GM23338 (cell line): ENCODE measurements at regions not wholly inside any gene's neighbourhood (a gene's known extent, or its start where the extent isn't known, plus 50 kb on each side); places are given as distances from the start of the nearest gene placed in this dataset.

Experiments used
- ATAC-seq: fragments of 200-7000 bp; cut with Tn5 transposase; 3 replicates; pipeline ENCODE4 v1.9.1; 2020
- DNase-seq: peaks from one replicate; pipeline ENCODE4 v3.0.0-alpha.2; 2015; ENCODE audit warnings: low spot score
- H2AFZ ChIP-seq: fragments of 200-600 bp; sonication (generic); 2 replicates; pipeline ENCODE4 v1.8.0; 2016; ENCODE audit warnings: antibody characterized with exemption, mild to moderate bottlenecking, moderate library complexity
- H3F3A ChIP-seq: fragments of 200-600 bp; sonication (generic); replicated peaks from 2 replicates; pipeline ENCODE4 v1.8.0; 2017; ENCODE audit warnings: antibody characterized with exemption, mixed run types, low read depth
- H3K27ac ChIP-seq: fragments of 200-600 bp; sonication (generic); 2 replicates; pipeline ENCODE4 v1.6.1; 2016; ENCODE audit warnings: low read depth
- H3K27me3 ChIP-seq: fragments of 200-600 bp; sonication (generic); 2 replicates; pipeline ENCODE4 v1.8.0; 2016; ENCODE audit warnings: mild to moderate bottlenecking, mixed run types, moderate library complexity; ENCODE audit not compliant: insufficient read depth
- H3K36me3 ChIP-seq: fragments of 200-600 bp; sonication (generic); 2 replicates; pipeline ENCODE4 v1.8.0; 2016; ENCODE audit warnings: mild to moderate bottlenecking; ENCODE audit not compliant: insufficient read depth
- H3K4me1 ChIP-seq: fragments of 200-600 bp; sonication (generic); 2 replicates; pipeline ENCODE4 v1.8.0; 2016; ENCODE audit warnings: mild to moderate bottlenecking, moderate library complexity; ENCODE audit not compliant: insufficient read depth
- H3K4me2 ChIP-seq: fragments of 200-600 bp; sonication (generic); 2 replicates; pipeline ENCODE4 v1.7.1; 2017; ENCODE audit warnings: mixed run types
- H3K4me3 ChIP-seq: fragments of 200-600 bp; sonication (generic); 2 replicates; pipeline ENCODE4 v1.6.1; 2016; ENCODE audit warnings: mixed run types
- H3K79me2 ChIP-seq: fragments of 200-600 bp; sonication (generic); replicated peaks from 2 replicates; pipeline ENCODE4 v1.8.0; 2017; ENCODE audit warnings: mild to moderate bottlenecking; ENCODE audit not compliant: insufficient read depth
- H3K9me2 ChIP-seq: fragments of 200-600 bp; sonication (generic); 2 replicates; pipeline ENCODE4 v1.8.0; 2017; ENCODE audit not compliant: insufficient read depth
- H4K20me1 ChIP-seq: fragments of 200-600 bp; sonication (generic); replicated peaks from 2 replicates; pipeline ENCODE4 v1.8.0; 2017; ENCODE audit warnings: mild to moderate bottlenecking; ENCODE audit not compliant: insufficient read depth
- H3K27ac Mint-ChIP-seq: 2 replicates; pipeline ENCODE4 v1.8.0; 2020; ENCODE audit warnings: inconsistent platforms, mild to moderate bottlenecking, moderate library complexity, mixed read lengths
- H3K27me3 Mint-ChIP-seq: 3 replicates; pipeline ENCODE4 v1.8.0; 2022; ENCODE audit warnings: low read depth, mild to moderate bottlenecking, moderate library complexity, mixed read lengths, inconsistent platforms; ENCODE audit not compliant: insufficient read depth, poor library complexity
- H3K36me3 Mint-ChIP-seq: 3 replicates; pipeline ENCODE4 v1.8.0; 2021; ENCODE audit warnings: low read depth, mild to moderate bottlenecking, inconsistent platforms, moderate library complexity, mixed read lengths
- H3K4me1 Mint-ChIP-seq: 3 replicates; pipeline ENCODE4 v1.8.0; 2020; ENCODE audit warnings: mild to moderate bottlenecking, inconsistent platforms, mixed read lengths
- H3K4me3 Mint-ChIP-seq: 3 replicates; pipeline ENCODE4 v1.8.0; 2021; ENCODE audit warnings: moderate library complexity, mild to moderate bottlenecking, inconsistent platforms, mixed read lengths
- H3K9me3 Mint-ChIP-seq: 3 replicates; pipeline ENCODE4 v1.8.0; 2020; ENCODE audit warnings: moderate library complexity, mild to moderate bottlenecking, inconsistent platforms, mixed read lengths
- CREB1 ChIP-seq: fragments of 250-450 bp; sonication (Bioruptor Pico); IDR thresholded peaks from 2 replicates; pipeline ENCODE4 v1.5.0; 2020; ENCODE audit warnings: low read depth, mild to moderate bottlenecking, moderate library complexity
- EZH2 ChIP-seq: fragments of 200-600 bp; sonication (generic); IDR thresholded peaks from one replicate; pipeline ENCODE4 v1.8.0; 2017; ENCODE audit warnings: antibody characterized with exemption, mild to moderate bottlenecking, low read depth; ENCODE audit not compliant: unreplicated experiment
- EZH2phosphoT487 ChIP-seq: fragments of 200-600 bp; sonication (generic); IDR thresholded peaks from one replicate; pipeline ENCODE4 v1.8.1; 2018; ENCODE audit warnings: antibody characterized with exemption; ENCODE audit not compliant: unreplicated experiment
- JUNB ChIP-seq: IDR thresholded peaks from one replicate; pipeline ENCODE4 v1.6.1; 2016; ENCODE audit warnings: antibody characterized with exemption; ENCODE audit not compliant: unreplicated experiment
- NANOG ChIP-seq: IDR thresholded peaks from 2 replicates; pipeline ENCODE4 v1.6.1; 2016; ENCODE audit warnings: antibody characterized with exemption, borderline replicate concordance
- POLR2AphosphoS5 ChIP-seq: IDR thresholded peaks from 2 replicates; pipeline ENCODE4 v1.6.1; 2016; ENCODE audit warnings: antibody characterized with exemption, low read depth
- STAT1 ChIP-seq: IDR thresholded peaks from one replicate; pipeline ENCODE4 v1.6.1; 2016; ENCODE audit warnings: antibody characterized with exemption; ENCODE audit not compliant: unreplicated experiment
- ZNF114 ChIP-seq: fragments of 250-450 bp; sonication (Bioruptor Pico); IDR thresholded peaks from 2 replicates; pipeline ENCODE4 v1.5.0; 2020; ENCODE audit warnings: mild to moderate bottlenecking, moderate library complexity
- ZNF331 ChIP-seq: fragments of 250-450 bp; sonication (Bioruptor Pico); IDR thresholded peaks from 2 replicates; pipeline ENCODE4 v1.5.0; 2020; ENCODE audit warnings: low read depth, mild to moderate bottlenecking, moderate library complexity
- TF ChIP-seq, protein P1 (sequence below): IDR thresholded peaks from one replicate; pipeline ENCODE4 v1.6.1; 2018; ENCODE audit warnings: antibody characterized with exemption; ENCODE audit not compliant: unreplicated experiment
- TF ChIP-seq, protein P2 (sequence below), 2 experiments: fragments of 200-600 bp in 1 of 2; sonication (generic) in 1 of 2; conservative IDR thresholded peaks; 2 replicates each; pipeline versions ENCODE4 v1.5.1 to v1.6.1; 2016 to 2017; ENCODE audit warnings: antibody characterized with exemption in 2 of 2, low read depth in 2 of 2, mild to moderate bottlenecking in 2 of 2, moderate library complexity in 1 of 2
- TF ChIP-seq, protein P3 (sequence below): fragments of 250-450 bp; sonication (Bioruptor Pico); IDR thresholded peaks from 2 replicates; pipeline ENCODE4 v1.5.0; 2020; ENCODE audit warnings: mild to moderate bottlenecking, moderate library complexity
- TF ChIP-seq, protein P4 (sequence below): IDR thresholded peaks from 2 replicates; pipeline ENCODE4 v1.6.1; 2016; ENCODE audit warnings: antibody characterized with exemption

DNA sequence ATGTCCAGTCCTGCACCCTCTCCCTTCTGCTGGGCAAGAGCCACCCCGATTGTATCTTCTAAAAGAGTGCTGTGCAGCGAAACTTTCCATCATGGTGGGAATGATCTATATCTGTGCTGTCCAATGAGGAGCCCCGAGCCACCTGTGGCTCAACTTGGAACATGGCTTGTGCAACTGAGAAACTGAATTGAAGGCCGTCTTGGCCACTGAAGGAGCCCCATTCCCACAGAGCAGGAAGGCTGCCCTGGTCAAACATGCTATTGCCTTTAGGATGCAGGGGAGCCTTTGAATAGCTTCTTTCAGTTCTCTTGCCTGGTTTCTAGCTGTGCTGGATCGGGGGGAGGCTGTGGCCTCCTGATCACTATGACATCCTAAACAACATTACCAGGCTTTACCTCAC lies 427.6 kb downstream of the SETD4 start:
- Mint-ChIP-seq H3K27ac (no peak overlapping the region), H3K4me1 (peaks cover 15% of the 10 kb centered on the region), H3K4me3 (no peak overlapping the region), H3K36me3 (no peaks in the 10 kb centered on the region), H3K27me3 (no peaks in the 10 kb centered on the region), H3K9me3 (no peaks in the 10 kb centered on the region)
- TF ChIP-seq ZNF331 = no peak
- TF ChIP-seq, protein P1, sequence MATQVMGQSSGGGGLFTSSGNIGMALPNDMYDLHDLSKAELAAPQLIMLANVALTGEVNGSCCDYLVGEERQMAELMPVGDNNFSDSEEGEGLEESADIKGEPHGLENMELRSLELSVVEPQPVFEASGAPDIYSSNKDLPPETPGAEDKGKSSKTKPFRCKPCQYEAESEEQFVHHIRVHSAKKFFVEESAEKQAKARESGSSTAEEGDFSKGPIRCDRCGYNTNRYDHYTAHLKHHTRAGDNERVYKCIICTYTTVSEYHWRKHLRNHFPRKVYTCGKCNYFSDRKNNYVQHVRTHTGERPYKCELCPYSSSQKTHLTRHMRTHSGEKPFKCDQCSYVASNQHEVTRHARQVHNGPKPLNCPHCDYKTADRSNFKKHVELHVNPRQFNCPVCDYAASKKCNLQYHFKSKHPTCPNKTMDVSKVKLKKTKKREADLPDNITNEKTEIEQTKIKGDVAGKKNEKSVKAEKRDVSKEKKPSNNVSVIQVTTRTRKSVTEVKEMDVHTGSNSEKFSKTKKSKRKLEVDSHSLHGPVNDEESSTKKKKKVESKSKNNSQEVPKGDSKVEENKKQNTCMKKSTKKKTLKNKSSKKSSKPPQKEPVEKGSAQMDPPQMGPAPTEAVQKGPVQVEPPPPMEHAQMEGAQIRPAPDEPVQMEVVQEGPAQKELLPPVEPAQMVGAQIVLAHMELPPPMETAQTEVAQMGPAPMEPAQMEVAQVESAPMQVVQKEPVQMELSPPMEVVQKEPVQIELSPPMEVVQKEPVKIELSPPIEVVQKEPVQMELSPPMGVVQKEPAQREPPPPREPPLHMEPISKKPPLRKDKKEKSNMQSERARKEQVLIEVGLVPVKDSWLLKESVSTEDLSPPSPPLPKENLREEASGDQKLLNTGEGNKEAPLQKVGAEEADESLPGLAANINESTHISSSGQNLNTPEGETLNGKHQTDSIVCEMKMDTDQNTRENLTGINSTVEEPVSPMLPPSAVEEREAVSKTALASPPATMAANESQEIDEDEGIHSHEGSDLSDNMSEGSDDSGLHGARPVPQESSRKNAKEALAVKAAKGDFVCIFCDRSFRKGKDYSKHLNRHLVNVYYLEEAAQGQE = no peak
- TF ChIP-seq JUNB = no peak
- no peak for TF ChIP-seq EZH2phosphoT487
- no peak for TF ChIP-seq STAT1
- no peak for TF ChIP-seq EZH2
- TF ChIP-seq, protein P2, sequence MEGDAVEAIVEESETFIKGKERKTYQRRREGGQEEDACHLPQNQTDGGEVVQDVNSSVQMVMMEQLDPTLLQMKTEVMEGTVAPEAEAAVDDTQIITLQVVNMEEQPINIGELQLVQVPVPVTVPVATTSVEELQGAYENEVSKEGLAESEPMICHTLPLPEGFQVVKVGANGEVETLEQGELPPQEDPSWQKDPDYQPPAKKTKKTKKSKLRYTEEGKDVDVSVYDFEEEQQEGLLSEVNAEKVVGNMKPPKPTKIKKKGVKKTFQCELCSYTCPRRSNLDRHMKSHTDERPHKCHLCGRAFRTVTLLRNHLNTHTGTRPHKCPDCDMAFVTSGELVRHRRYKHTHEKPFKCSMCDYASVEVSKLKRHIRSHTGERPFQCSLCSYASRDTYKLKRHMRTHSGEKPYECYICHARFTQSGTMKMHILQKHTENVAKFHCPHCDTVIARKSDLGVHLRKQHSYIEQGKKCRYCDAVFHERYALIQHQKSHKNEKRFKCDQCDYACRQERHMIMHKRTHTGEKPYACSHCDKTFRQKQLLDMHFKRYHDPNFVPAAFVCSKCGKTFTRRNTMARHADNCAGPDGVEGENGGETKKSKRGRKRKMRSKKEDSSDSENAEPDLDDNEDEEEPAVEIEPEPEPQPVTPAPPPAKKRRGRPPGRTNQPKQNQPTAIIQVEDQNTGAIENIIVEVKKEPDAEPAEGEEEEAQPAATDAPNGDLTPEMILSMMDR (conservative IDR thresholded peaks at IDR 0.05; ENCODE audit: low read depth in 2 of 2) = no peak
- no peak for TF ChIP-seq ZNF114 (CRISPR knock-in tag)
- TF ChIP-seq, protein P3, sequence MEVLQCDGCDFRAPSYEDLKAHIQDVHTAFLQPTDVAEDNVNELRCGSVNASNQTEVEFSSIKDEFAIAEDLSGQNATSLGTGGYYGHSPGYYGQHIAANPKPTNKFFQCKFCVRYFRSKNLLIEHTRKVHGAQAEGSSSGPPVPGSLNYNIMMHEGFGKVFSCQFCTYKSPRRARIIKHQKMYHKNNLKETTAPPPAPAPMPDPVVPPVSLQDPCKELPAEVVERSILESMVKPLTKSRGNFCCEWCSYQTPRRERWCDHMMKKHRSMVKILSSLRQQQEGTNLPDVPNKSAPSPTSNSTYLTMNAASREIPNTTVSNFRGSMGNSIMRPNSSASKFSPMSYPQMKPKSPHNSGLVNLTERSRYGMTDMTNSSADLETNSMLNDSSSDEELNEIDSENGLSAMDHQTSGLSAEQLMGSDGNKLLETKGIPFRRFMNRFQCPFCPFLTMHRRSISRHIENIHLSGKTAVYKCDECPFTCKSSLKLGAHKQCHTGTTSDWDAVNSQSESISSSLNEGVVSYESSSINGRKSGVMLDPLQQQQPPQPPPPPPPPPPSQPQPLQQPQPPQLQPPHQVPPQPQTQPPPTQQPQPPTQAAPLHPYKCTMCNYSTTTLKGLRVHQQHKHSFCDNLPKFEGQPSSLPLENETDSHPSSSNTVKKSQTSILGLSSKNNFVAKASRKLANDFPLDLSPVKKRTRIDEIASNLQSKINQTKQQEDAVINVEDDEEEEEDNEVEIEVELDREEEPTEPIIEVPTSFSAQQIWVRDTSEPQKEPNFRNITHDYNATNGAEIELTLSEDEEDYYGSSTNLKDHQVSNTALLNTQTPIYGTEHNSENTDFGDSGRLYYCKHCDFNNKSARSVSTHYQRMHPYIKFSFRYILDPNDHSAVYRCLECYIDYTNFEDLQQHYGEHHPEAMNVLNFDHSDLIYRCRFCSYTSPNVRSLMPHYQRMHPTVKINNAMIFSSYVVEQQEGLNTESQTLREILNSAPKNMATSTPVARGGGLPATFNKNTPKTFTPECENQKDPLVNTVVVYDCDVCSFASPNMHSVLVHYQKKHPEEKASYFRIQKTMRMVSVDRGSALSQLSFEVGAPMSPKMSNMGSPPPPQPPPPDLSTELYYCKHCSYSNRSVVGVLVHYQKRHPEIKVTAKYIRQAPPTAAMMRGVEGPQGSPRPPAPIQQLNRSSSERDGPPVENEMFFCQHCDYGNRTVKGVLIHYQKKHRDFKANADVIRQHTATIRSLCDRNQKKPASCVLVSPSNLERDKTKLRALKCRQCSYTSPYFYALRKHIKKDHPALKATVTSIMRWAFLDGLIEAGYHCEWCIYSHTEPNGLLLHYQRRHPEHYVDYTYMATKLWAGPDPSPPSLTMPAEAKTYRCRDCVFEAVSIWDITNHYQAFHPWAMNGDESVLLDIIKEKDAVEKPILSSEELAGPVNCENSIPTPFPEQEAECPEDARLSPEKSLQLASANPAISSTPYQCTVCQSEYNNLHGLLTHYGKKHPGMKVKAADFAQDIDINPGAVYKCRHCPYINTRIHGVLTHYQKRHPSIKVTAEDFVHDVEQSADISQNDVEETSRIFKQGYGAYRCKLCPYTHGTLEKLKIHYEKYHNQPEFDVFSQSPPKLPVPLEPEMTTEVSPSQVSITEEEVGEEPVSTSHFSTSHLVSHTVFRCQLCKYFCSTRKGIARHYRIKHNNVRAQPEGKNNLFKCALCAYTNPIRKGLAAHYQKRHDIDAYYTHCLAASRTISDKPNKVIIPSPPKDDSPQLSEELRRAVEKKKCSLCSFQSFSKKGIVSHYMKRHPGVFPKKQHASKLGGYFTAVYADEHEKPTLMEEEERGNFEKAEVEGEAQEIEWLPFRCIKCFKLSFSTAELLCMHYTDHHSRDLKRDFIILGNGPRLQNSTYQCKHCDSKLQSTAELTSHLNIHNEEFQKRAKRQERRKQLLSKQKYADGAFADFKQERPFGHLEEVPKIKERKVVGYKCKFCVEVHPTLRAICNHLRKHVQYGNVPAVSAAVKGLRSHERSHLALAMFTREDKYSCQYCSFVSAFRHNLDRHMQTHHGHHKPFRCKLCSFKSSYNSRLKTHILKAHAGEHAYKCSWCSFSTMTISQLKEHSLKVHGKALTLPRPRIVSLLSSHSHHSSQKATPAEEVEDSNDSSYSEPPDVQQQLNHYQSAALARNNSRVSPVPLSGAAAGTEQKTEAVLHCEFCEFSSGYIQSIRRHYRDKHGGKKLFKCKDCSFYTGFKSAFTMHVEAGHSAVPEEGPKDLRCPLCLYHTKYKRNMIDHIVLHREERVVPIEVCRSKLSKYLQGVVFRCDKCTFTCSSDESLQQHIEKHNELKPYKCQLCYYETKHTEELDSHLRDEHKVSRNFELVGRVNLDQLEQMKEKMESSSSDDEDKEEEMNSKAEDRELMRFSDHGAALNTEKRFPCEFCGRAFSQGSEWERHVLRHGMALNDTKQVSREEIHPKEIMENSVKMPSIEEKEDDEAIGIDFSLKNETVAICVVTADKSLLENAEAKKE (CRISPR knock-in tag) = no peak
- TF ChIP-seq, protein P4, sequence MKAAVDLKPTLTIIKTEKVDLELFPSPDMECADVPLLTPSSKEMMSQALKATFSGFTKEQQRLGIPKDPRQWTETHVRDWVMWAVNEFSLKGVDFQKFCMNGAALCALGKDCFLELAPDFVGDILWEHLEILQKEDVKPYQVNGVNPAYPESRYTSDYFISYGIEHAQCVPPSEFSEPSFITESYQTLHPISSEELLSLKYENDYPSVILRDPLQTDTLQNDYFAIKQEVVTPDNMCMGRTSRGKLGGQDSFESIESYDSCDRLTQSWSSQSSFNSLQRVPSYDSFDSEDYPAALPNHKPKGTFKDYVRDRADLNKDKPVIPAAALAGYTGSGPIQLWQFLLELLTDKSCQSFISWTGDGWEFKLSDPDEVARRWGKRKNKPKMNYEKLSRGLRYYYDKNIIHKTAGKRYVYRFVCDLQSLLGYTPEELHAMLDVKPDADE = no peak
- TF ChIP-seq POLR2AphosphoS5 = no peak
- no peak for TF ChIP-seq NANOG
- TF ChIP-seq CREB1 (CRISPR knock-in tag) = no peak
- no peak overlapping the region; the same call in 1 of the 2 replicates for H2AFZ ChIP-seq
- no peaks in the 10 kb centered on the region for H3K27me3 ChIP-seq
- peaks cover 3% of the 10 kb centered on the region for H3K9me2 ChIP-seq
- H3F3A ChIP-seq = no peaks in the 10 kb centered on the region
- no peaks in the 10 kb centered on the region for H3K36me3 ChIP-seq
- ATAC-seq (no peak), DNase-seq (no peak)
- H4K20me1 ChIP-seq = no peaks in the 10 kb centered on the region
- no peak overlapping the region for H3K4me3 ChIP-seq
- no peaks in the 10 kb centered on the region for H3K79me2 ChIP-seq
- no peak overlapping the region for H3K4me2 ChIP-seq
- peaks cover 5% of the 10 kb centered on the region; the same call in 1 of the 2 replicates for H3K4me1 ChIP-seq
- no peak overlapping the region for H3K27ac ChIP-seq
